Naive thymus-derived CD8-positive, alpha-beta T cell (primary cell): ENCODE measurements at regions not wholly inside any gene's neighbourhood (a gene's known extent, or its start where the extent isn't known, plus 50 kb on each side); places are given as distances from the start of the nearest gene placed in this dataset.

ENCODE experiments used
- ATAC-seq, 2 donors: fragments of 150-1000 bp; cut with Tn5 transposase in 1 of 2; sonication (Bioruptor Pico), chemical (Tn5 transposase) in 1 of 2; 1 replicate in 1 of 2; 2 replicates in 1 of 2; pipeline ENCODE4 v1.10.0; 2021; ENCODE audit warnings: mild to moderate bottlenecking in 2 of 2, moderate library complexity in 2 of 2
- POLR2A ChIA-PET: fragments of 350-600 bp; sonication (Branson Sonifier 250); formaldehyde crosslinking; loops from one replicate; lab custom pipeline; 2021; ENCODE audit warnings: antibody characterized with exemption; lab: Charles Lee
- DNase-seq, 10 donors: peaks; one replicate each; pipeline versions ENCODE4 v3.0.0 to v3.0.0-alpha.2; 2020 to 2022
- H3K27ac Mint-ChIP-seq, 10 donors: one replicate each; pipeline ENCODE4 v1.8.0; 2020 to 2022; ENCODE audit warnings: mild to moderate bottlenecking in 10 of 10, mixed read lengths in 10 of 10, moderate library complexity in 4 of 10, inconsistent platforms in 1 of 10
- H3K27me3 Mint-ChIP-seq, 5 donors: one replicate each; pipeline ENCODE4 v1.8.0; 2021 to 2022; ENCODE audit warnings: mixed read lengths in 5 of 5
- H3K36me3 Mint-ChIP-seq, 3 donors: one replicate each; pipeline ENCODE4 v1.8.0; 2020 to 2022; ENCODE audit warnings: mixed read lengths in 3 of 3, mild to moderate bottlenecking in 2 of 3, inconsistent platforms in 1 of 3
- H3K4me1 Mint-ChIP-seq, 4 donors: one replicate each; pipeline ENCODE4 v1.8.0; 2021 to 2022; ENCODE audit warnings: mixed read lengths in 4 of 4
- H3K4me3 Mint-ChIP-seq, 10 donors: one replicate each; pipeline ENCODE4 v1.8.0; 2020 to 2022; ENCODE audit warnings: mild to moderate bottlenecking in 10 of 10, mixed read lengths in 10 of 10, moderate library complexity in 6 of 10, inconsistent platforms in 1 of 10
- H3K9me3 Mint-ChIP-seq, 9 donors: one replicate each; pipeline ENCODE4 v1.8.0; 2020 to 2022; ENCODE audit warnings: mixed read lengths in 9 of 9, mild to moderate bottlenecking in 3 of 9, inconsistent platforms in 1 of 9, moderate library complexity in 1 of 9

GRCh38 chr1:237961754-237962153 is 71.0 kb upstream of the ZP4 start:
- ATAC-seq (no peak), DNase-seq (no peak)
- Mint-ChIP-seq H3K36me3 (no peaks in the 10 kb centered on the region), H3K27me3 (peaks cover 0 to 1% (median 0%) of the 10 kb centered on the region in 5 donors), H3K4me1 (no peaks in the 10 kb centered on the region), H3K27ac (no peak overlapping the region), H3K9me3 (peaks cover 0 to 4% (median 0%) of the 10 kb centered on the region in 9 donors), H3K4me3 (no peak overlapping the region)
- POLR2A ChIA-PET: no interaction called here

DNA sequence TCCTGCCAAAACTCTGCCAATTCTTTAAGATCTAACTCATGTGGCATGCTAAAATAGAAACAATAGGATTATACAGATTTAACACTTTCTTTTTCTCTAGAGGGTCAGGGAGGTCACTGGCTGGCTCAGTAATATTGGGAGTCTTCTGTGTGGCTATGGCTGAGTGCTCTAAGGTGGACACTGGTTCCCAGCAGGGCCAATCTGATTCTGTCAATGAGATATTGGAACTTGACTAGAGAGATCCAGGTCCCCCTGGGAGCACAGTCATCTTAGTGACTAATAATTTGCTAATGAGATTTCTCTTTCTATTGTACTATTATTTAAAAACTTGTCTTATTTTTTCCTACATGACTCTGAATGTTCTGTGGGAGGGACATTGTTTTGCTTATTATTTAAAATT is 69.1 kb upstream of the ZP4 start:
- peaks cover 0 to 3% (median 0%) of the 10 kb centered on the region in 5 donors for H3K27me3 Mint-ChIP-seq
- no peaks in the 10 kb centered on the region for H3K36me3 Mint-ChIP-seq
- H3K4me1 Mint-ChIP-seq: no peaks in the 10 kb centered on the region
- no peak overlapping the region for H3K4me3 Mint-ChIP-seq
- ATAC-seq: no peak
- POLR2A ChIA-PET: no interaction called here
- no peak for DNase-seq
- H3K27ac Mint-ChIP-seq: no peak overlapping the region
- H3K9me3 Mint-ChIP-seq: peaks cover 0 to 4% (median 0%) of the 10 kb centered on the region in 9 donors

DNA sequence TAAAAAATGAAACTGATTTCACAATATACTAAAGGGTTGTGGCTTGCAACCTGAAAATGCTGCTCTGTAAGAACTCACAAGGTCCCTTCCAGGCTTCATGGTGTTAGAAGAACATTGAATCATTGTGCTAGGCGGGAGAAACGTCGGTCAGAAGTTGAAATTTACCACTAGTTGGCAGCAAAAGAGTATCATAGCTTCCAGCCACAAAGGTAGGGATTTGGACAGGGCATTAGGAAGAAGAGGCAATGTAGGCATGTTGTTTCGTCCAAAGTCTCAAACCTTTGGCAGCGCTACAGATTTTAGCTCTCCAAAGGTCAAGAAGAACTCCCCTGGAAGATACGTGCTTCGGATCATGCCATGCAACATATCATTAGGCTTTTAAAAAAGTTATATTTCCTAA is 62.5 kb upstream of the ZP4 start:
- no peaks in the 10 kb centered on the region for H3K36me3 Mint-ChIP-seq
- DNase-seq: no peak
- H3K9me3 Mint-ChIP-seq: peaks cover 0 to 4% (median 1%) of the 10 kb centered on the region in 9 donors
- peaks cover 0 to 2% (median 0%) of the 10 kb centered on the region in 5 donors for H3K27me3 Mint-ChIP-seq
- POLR2A ChIA-PET: no interaction called here
- no peaks in the 10 kb centered on the region for H3K4me1 Mint-ChIP-seq
- no peak overlapping the region for H3K27ac Mint-ChIP-seq
- ATAC-seq: no peak
- no peak overlapping the region for H3K4me3 Mint-ChIP-seq
